Skeletal muscle cell (primary cell): ENCODE measurements at regions not wholly inside any gene's neighbourhood (a gene's known extent, or its start where the extent isn't known, plus 50 kb on each side); places are given as distances from the start of the nearest gene placed in this dataset.

Experiments used
- DNase-seq: peaks from one replicate; pipeline ENCODE4 v3.0.0-alpha.2; 2010; ENCODE audit warnings: low read depth
- H3K4me3 ChIP-seq: 2 replicates; pipeline ENCODE4 v1.5.1; 2011; ENCODE audit warnings: low read depth, mild to moderate bottlenecking, control low read depth, low read length, moderate library complexity

- DNase-seq = no peak
- no peak overlapping the region for H3K4me3 ChIP-seq
Measured at GRCh38 chr11:27196203-27196897, 155.7 kb downstream of the BBOX1 start.

DNA sequence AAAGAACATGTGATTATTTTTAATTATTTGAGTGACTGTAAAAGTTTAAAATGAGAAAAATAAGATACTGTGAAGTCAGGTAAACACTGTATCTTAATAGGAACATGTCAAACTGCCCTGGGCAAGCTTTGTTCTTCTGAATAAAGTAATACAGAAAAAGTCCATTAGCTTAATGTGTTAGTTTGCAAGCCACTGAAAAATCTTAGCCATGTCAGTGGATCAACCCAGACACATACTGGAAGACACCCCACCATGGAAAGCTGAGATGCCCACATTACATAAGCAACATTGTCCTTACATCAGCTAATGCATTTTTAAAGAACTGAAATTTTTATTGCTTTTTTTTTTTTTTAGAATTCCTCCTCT lies 155.2 kb downstream of the BBOX1 start:
- H3K4me3 ChIP-seq = no peak overlapping the region
- no peak for DNase-seq

- H3K4me3 ChIP-seq = no peak overlapping the region
- no peak for DNase-seq
Measured at GRCh38 chr11:27194976-27195375, 154.4 kb downstream of the BBOX1 start.

DNA sequence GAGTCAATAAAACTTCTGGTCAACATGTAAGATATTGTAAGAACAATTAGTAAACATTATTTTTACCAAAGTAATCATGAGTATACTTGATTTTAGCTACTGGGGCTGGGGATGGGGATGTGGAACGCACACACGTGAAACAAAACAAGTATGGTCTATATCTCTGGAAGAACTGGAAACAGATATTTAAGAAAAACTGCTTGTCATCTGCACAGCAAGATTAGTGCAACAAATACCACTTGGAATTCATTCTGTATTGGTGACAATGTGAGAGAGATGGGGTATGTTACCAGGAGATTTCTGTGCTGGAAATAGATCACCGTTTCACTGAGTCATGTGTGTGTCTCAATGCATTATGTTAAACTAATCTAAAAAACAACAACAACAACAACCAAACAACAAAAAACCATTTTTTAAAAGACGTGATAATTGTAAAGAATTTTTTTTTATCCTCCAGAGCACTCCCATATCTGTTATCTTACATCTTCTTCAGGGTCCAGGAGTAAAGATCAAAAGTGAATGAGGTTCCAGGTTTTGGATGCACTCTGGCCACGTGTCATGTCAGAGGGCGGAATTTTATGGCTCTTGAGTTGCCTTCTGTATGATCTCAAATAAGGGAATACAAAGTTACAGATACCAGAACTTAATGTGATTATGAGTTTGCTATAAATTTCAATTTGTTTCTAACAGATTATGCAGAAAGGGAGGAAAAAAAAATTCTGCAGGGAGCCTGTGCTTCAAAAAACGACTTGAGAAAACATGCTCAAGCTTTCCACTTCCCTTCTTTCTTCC lies 153.0 kb downstream of the BBOX1 start:
- no peak overlapping the region for H3K4me3 ChIP-seq

DNA sequence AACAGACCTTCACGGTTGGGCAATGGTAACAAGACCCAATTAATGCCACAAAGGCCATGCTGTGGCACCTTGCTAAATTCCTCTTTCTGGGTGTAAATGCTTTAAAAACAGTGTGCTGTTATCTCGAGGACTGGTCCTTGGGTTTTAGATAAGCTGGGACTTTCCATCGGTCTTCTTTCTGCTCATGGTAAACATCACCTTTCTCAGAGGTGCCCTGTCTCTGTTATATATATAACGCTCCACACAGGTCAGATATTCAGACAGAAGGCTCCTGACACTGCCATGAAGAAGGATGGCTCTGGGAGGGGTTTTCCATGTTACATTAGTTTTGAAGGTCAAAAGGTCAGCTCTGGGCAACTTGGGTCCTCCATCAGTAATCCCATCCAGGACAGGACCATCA lies 151.6 kb downstream of the BBOX1 start:
- no peak overlapping the region for H3K4me3 ChIP-seq
- no peak for DNase-seq

More for the DNA sequence above, 153.0 kb downstream of the BBOX1 start:
- DNase-seq = no peak

- H3K4me3 ChIP-seq = no peak overlapping the region
- DNase-seq = no peak
Measured at GRCh38 chr11:27191639-27192038, 151.0 kb downstream of the BBOX1 start.

GRCh38 chr11:27188696-27189095 lies 148.1 kb downstream of the BBOX1 start:
- no peak overlapping the region for H3K4me3 ChIP-seq
- no peak for DNase-seq

DNA sequence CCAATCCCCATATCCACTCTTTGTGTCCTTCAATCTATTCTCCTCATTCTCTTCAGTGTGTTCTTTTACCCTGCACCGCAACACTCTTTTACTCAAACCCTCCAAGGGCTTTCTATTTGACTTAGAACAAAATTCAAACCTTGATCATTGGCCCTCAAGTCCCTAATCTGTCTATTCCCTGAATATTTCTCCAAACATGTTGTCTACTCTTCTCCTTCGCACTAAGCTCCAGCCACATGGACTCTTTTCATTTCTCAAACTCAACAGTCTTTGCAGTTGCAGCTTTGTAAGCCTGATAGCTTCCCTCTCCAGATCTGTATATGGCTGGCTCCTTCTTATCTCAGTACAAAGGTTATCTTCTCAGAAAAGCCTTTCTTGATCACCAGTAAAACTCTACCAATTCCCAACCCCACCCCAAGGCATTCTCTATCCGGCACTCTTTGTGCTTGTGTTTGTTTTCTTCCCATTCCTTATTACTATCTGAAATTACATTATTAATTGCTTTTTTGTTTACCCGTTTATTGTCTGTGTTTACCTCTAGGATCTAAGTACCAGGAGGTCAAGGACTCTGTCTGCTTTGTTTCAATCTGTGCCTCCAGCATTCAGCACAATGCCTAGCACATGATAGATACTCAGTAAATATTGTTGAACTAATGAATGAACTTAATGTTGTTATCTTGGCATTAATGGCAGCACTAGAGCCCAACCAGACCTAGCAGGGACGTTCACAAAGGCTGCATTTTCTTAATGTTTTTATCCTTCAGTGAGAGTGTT lies 147.4 kb downstream of the BBOX1 start:
- no peak for DNase-seq
- H3K4me3 ChIP-seq = no peak overlapping the region

DNA sequence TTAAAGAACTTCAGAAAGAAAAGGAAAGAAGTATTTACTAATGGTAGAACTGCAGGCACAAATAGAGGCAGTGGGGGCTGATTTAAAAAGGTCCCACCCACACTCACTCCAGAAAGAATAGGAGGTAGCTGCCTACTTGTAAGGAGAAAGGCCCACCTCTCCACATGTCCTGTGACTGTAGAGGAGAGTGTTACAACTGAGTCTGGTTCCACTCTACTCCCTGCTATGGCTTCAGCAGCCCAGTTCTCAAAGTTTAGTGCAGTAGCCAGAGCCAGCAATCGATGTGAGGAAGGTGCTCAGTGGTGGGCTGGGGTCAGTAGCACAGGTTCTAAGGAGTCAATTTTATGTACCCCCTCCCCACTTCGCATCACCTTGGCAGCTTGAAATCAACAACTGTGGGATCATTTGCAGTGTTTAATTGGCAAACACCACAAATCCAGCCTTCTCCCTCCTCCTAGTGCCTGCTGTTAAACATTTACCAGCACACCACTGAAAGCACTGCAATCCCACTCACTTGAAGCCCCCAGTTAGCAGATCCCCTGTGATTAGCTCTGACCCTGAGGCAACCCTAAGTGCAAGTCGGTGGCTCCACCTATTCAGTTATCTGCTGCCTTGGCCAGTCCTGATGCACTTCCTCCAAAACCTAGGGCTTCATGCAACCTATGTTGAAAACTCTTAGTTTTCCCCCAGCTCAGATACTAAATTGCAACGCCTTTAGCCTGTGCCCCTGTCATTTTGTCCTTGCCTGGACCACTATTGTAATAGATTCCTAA lies 146.6 kb downstream of the BBOX1 start:
- no peak for DNase-seq
- no peak overlapping the region for H3K4me3 ChIP-seq

DNA sequence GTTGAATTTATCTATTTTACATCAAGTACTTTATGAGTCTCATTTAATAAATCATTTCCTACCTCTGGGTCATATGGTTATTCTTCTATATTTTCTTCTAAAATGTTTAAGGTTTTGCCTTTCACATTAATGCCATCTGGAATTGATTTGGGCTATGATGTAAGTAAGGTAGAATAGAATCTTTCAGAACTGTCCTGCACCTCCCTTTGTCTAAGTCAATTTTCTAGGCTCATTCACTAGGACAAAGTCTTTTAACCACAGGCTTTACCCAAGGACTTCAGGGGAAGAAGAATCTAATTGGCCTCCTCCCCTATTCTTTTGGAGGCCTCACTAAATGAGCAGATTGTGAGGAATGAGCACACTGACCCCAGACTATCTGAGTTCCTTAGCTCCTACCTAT lies 146.0 kb downstream of the BBOX1 start:
- no peak for DNase-seq
- no peak overlapping the region for H3K4me3 ChIP-seq

GRCh38 chr11:27184458-27185312 lies 144.1 kb downstream of the BBOX1 start:
- H3K4me3 ChIP-seq = no peak overlapping the region
- DNase-seq = no peak

GRCh38 chr11:27183672-27184457 lies 143.2 kb downstream of the BBOX1 start:
- H3K4me3 ChIP-seq = no peak overlapping the region
- DNase-seq = no peak

DNA sequence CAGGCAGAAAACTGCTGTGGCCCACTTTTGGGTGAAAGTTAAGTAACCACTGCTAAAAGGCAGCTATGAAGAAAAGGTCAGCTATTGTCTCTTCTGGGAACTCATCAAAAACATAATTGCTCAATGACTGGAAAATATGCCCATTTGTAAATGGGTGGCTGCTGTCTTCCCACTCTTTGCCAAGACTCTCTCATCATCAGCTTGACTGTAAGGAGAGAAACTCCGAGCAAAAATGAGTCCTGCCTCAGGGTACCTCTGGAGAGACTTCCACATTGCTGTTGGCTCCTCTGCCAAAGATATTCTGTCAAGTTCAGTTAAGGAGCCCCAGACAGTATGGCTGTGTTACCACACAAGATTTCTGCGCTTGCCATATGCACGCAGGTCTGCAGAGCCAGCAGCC lies 138.7 kb downstream of the BBOX1 start:
- DNase-seq = no peak
- no peak overlapping the region for H3K4me3 ChIP-seq

DNA sequence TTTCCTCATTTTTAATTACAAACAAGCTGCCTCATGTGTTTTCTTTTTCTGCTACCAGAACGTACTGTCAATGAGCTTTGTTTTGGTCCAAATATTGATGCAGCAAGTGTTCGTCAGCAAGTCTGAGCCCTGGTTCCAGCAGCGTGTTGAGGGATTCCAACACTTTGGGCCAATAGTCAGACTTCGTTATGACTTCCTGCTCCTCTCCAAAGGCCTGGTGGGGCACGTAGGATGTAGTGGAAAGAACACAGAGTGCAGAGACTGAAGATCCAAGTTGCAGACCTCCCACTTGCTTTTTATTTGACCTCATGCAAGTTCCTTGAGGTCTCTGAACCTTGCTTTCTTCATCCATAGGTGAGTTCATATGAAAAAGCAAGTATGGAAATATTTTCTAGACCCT lies 138.2 kb downstream of the BBOX1 start:
- no peak for DNase-seq
- no peak overlapping the region for H3K4me3 ChIP-seq
